Duodenal mucosa (tissue), 2 donors: ENCODE measurements at regions not wholly inside any gene's neighbourhood (a gene's known extent, or its start where the extent isn't known, plus 50 kb on each side); places are given as distances from the start of the nearest gene placed in this dataset.
A peak's percentile ranks its signal among the peaks of the same experiment; 100 is the strongest.

Experiments
- H3K27ac ChIP-seq: one replicate; pipeline ENCODE4 v1.7.0; 2013; ENCODE audit warnings: low read depth, low read length
- H3K27me3 ChIP-seq, 2 donors: one replicate each; pipeline ENCODE4 v1.7.0; 2013; ENCODE audit warnings: low read length in 2 of 2, control low read depth in 1 of 2; ENCODE audit not compliant: insufficient read depth in 2 of 2, control insufficient read depth in 1 of 2
- H3K36me3 ChIP-seq, 2 donors: one replicate each; pipeline ENCODE4 v1.7.0; 2013; ENCODE audit warnings: low read length in 2 of 2, control low read depth in 1 of 2; ENCODE audit not compliant: insufficient read depth in 2 of 2, control insufficient read depth in 1 of 2
- H3K4me1 ChIP-seq, 2 donors: one replicate each; pipeline ENCODE4 v1.7.0; 2013; ENCODE audit warnings: low read length in 2 of 2, control low read depth in 1 of 2; ENCODE audit not compliant: insufficient read depth in 2 of 2, control insufficient read depth in 1 of 2
- H3K4me3 ChIP-seq, 2 donors: one replicate each; pipeline ENCODE4 v1.7.0; 2013; ENCODE audit warnings: low read length in 2 of 2, low read depth in 1 of 2
- H3K9ac ChIP-seq, 2 donors: one replicate each; pipeline ENCODE4 v1.7.0; 2013; ENCODE audit warnings: low read length in 2 of 2, low read depth in 1 of 2
- H3K9me3 ChIP-seq, 2 donors: one replicate each; pipeline ENCODE4 v1.7.0; 2013; ENCODE audit warnings: low read length in 2 of 2, control low read depth in 1 of 2; ENCODE audit not compliant: control insufficient read depth in 1 of 2

DNA sequence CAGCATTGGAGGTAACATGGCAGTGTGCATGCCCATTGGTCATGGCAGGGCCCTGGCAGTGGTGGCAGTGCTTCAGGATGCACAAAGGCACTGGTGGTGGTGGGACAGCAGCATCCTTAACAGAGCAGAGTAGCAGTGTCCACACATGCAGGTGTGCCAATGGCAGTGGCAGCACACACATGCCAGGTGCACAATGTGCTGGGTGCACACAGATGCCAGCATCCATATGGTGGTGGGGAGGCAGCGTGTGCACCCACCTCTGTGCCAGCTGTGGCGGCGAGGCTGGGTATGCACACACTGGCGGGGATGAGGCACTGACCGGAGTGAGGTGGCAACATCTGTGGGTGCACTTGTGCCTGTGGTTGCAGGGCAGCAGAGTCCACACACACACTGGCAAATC, 150.6 kb downstream of the SI start:
- Histone ChIP-seq H3K4me3 (no peak overlapping the region), H3K36me3 (no peaks in the 10 kb centered on the region), H3K27me3 (no peaks in the 10 kb centered on the region), H3K9ac (no peak overlapping the region), H3K4me1 (no peaks in the 10 kb centered on the region), H3K9me3 (no peaks in the 10 kb centered on the region), H3K27ac (no peak overlapping the region)

DNA sequence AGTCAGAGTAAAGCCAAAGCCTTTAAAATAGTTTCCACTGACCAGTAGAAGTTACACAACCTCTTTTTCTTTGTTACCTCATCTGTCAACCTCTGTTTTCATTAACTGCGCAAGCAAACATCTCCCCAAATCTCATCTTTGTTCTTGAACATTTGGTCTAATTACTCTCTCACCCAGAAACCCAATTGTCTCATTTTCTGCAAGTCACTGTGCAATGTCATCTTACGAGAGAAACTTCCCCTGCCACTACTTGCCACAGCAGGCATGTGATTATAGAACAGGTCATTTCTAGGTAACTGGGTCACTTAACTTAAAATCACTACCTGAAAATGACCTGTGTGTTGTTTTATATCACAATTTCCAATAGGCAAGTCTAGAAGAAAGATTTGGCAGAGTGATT, 159.4 kb downstream of the SI start:
- Histone ChIP-seq H3K27ac (no peak overlapping the region), H3K27me3 (no peaks in the 10 kb centered on the region), H3K4me3 (no peak overlapping the region), H3K9ac (no peak overlapping the region), H3K36me3 (no peaks in the 10 kb centered on the region), H3K9me3 (no peaks in the 10 kb centered on the region), H3K4me1 (no peaks in the 10 kb centered on the region)

DNA sequence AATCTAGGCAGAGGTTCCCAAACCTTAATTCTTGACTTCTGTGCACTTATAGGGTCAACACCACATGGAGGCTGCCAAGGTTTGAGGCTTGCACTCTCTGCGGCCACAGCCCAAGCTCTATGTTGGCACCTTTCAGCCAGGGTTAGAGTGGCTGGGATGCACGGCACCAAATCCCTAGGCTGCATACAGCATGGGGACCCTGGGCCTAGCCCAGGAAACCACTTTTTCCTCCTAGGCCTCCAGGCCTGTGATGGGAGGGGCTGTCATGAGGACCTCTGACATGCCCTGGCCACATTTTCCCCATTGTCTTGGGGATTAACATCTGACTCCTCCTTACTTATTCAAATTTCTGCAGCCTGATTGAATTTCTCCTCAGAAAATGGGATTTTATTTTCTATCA, 165.4 kb downstream of the SI start:
- Histone ChIP-seq H3K27me3 (no peaks in the 10 kb centered on the region), H3K36me3 (no peaks in the 10 kb centered on the region), H3K27ac (no peak overlapping the region), H3K9me3 (peaks cover 0 to 6% of the 10 kb centered on the region in 2 donors), H3K4me1 (no peaks in the 10 kb centered on the region), H3K4me3 (no peak overlapping the region), H3K9ac (no peak overlapping the region)

DNA sequence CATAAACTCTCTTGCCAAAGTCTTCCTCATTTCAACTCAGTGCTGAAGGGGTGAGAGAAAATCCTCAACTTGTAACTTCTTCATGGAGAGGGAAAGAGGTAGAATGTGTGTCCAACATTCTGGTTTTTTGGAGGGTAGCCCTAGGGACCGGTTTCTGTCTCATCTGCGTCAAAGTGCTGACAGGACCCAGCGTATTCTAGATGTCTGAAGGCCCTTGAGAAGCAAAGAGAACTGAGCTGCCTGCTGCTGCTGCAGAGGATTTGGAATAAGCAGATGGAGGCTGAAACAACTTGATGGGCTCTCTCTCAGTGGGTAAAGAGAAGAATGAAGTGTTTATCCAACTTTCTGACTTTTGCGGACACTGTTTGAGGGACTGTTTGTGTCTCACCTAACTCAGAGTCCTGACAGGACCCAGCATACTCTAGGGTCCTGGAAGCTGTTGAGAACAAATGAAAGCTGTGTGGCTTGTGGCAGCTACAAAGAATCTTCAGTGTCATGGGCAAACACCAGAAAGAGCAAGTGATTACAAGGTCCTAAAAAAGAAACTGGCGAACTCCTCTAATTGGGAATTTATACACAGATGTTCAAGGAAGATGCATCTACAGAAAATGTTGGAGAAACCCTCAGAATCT, 174.4 kb downstream of the SI start:
- Histone ChIP-seq H3K27ac (no peak overlapping the region), H3K36me3 (no peaks in the 10 kb centered on the region), H3K9ac (no peak overlapping the region), H3K27me3 (no peaks in the 10 kb centered on the region), H3K4me1 (peaks cover 0 to 3% of the 10 kb centered on the region in 2 donors), H3K4me3 (peak overlapping the region in 1 of 2 donors; percentile 11), H3K9me3 (no peaks in the 10 kb centered on the region)

DNA sequence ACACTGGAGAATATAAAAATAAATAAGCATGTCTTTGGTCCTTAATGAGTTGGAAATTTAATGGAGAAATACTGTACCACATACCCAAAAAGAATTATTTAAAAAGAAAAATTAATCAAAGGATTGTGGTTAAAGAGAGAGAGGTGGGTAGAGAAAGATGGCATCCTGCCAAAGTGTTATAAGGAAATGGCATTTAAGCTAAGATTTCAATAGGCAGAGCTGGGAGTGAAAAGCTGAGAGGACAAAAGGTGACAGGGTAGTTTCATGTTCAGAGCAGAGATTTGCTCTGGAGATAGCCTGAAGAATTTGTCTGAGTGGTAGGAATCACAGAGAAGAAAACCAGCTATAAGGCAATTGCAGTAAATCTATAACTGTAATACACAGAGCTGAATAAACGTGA, 181.0 kb downstream of the SI start:
- H3K4me1 ChIP-seq = peaks cover 0 to 9% of the 10 kb centered on the region in 2 donors
- no peaks in the 10 kb centered on the region for H3K9me3 ChIP-seq
- no peaks in the 10 kb centered on the region for H3K27me3 ChIP-seq
- no peak overlapping the region for H3K27ac ChIP-seq
- H3K36me3 ChIP-seq = no peaks in the 10 kb centered on the region
- H3K4me3 ChIP-seq = no peak overlapping the region
- H3K9ac ChIP-seq = no peak overlapping the region

DNA sequence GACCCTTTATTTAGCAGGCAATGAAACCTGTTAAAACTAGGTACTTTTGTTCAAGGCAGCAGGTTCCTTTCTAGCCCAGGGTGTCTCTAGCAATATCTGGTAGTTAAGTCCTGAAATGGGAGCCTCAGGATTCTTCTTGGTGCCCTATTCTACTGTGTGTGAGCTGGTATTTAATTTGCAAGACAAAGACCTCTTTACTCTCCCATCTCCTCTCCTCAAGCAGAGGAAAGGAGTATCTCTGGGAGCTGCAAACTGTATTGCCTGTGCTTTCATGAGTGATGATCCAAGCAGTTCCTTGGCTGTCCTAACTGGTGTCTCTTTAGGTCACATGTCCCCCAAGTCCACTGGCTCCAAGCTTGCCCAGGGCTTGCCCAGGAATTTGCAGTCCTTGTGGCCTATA, 188.2 kb downstream of the SI start:
- Histone ChIP-seq H3K36me3 (no peaks in the 10 kb centered on the region), H3K4me1 (no peaks in the 10 kb centered on the region), H3K9me3 (peaks cover 0 to 3% of the 10 kb centered on the region in 2 donors), H3K27me3 (no peaks in the 10 kb centered on the region), H3K27ac (no peak overlapping the region), H3K9ac (no peak overlapping the region), H3K4me3 (no peak overlapping the region)

DNA sequence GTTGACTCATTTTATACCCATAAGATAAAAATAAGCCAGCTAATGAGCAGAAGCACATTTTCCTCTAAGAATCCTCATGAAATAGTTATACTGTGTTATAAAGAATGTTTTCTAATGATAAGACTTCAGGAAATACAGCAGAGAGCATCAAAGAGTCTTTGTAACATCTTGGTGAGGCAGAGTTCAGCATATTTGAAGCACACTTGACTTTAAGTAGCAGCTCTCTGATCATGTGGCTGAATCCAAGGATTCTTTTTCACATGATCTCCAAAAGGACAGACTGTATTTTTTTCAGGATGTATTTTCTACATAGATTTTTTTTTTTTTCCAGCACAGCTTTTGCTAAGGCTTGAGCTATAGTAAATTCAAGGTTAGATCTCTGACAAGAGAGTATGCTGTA, 195.1 kb downstream of the SI start:
- Histone ChIP-seq H3K27me3 (no peaks in the 10 kb centered on the region), H3K4me3 (no peak overlapping the region), H3K9me3 (peaks cover 0 to 3% of the 10 kb centered on the region in 2 donors), H3K27ac (no peak overlapping the region), H3K36me3 (no peaks in the 10 kb centered on the region), H3K9ac (no peak overlapping the region), H3K4me1 (no peaks in the 10 kb centered on the region)

DNA sequence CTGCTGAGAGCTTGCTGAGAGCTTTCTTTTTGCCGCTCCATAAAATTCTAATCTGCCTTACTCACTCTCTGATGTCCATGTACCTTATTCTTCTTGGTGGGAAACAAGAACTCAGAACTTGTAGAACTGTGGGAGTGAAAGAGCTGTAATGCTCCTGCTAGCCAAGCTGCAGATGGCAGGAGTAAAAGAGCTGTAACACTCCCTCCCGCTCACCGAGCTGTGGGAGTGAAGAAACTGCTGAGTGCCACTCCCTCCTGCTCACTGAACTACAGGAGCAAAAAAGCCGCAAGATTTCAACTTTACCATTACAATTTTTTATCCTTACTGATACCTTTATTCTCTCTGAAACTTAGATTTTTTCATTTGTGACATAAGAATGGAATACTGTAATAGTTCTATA, 199.1 kb downstream of the SI start:
- H3K4me1 ChIP-seq = no peaks in the 10 kb centered on the region
- no peaks in the 10 kb centered on the region for H3K36me3 ChIP-seq
- no peak overlapping the region for H3K9ac ChIP-seq
- H3K27ac ChIP-seq = no peak overlapping the region
- H3K4me3 ChIP-seq = no peak overlapping the region
- no peaks in the 10 kb centered on the region for H3K9me3 ChIP-seq
- no peaks in the 10 kb centered on the region for H3K27me3 ChIP-seq

DNA sequence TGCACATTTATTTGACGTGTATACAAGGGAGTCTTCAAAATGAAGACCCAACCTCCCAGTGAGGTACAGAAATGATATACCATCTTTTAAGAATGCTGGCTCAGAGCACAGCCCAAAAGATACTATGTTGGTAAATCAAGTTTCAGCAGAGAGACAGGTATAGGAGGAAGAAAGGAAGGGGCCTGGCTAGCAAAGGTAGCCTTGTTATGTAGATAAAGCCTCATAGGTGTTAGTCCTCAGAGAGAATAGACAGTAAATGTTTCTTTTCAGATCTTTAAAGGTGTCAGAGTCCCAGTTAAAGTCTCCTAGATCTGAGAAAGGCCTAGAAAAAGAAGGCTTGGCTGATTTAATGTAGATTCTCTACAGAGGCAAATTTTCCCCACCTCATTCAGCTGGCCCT, 213.8 kb downstream of the SI start:
- H3K4me3 ChIP-seq = no peak overlapping the region
- H3K36me3 ChIP-seq = no peaks in the 10 kb centered on the region
- H3K9me3 ChIP-seq = no peaks in the 10 kb centered on the region
- H3K27me3 ChIP-seq = no peaks in the 10 kb centered on the region
- H3K27ac ChIP-seq = no peak overlapping the region
- H3K9ac ChIP-seq = no peak overlapping the region
- no peaks in the 10 kb centered on the region for H3K4me1 ChIP-seq

DNA sequence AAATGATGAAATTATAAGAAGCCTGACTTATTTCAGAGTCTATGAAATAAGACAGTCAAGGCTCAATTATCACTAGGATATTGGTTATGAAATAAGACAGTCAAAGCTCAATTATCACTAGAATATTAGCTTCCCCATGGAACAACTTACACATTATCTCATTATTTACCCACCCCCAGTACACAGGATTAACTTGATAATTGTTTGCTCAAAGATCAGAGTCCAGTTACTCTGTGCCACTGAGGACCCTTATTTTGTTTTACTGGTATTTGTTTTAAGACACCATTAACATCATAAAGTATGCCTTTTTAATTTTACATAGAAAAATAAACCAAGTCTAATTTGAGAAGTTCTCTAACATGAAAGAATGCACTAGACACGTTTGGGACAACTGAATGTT, 225.4 kb downstream of the SI start:
- Histone ChIP-seq H3K9me3 (no peaks in the 10 kb centered on the region), H3K27me3 (no peaks in the 10 kb centered on the region), H3K4me3 (no peak overlapping the region), H3K36me3 (no peaks in the 10 kb centered on the region), H3K9ac (no peak overlapping the region), H3K27ac (no peak overlapping the region), H3K4me1 (no peaks in the 10 kb centered on the region)

DNA sequence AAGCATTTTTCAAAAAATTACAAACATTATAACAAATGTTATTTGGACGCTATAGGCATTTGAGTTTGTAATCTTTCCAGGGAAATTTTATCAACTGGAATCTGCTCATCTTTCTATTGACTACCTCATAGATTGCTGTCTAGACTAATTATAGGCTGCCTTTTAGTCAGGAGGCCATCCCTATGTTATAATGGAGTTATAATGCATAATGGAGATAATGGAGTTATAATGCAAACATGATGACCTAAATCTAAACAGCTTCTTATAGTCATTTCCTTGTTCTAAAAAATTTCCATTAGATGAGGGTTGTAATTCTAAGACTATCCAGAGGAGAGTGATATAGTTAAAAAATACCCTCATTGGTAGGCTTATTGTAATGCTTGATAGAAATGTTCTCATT, 226.4 kb downstream of the SI start:
- Histone ChIP-seq H3K9ac (no peak overlapping the region), H3K9me3 (no peaks in the 10 kb centered on the region), H3K4me3 (no peak overlapping the region), H3K27me3 (no peaks in the 10 kb centered on the region), H3K4me1 (no peaks in the 10 kb centered on the region), H3K27ac (no peak overlapping the region), H3K36me3 (no peaks in the 10 kb centered on the region)
